BE2C (cell line): ENCODE measurements at regions not wholly inside any gene's neighbourhood (a gene's known extent, or its start where the extent isn't known, plus 50 kb on each side); places are given as distances from the start of the nearest gene placed in this dataset.

Source experiments
- DNase-seq: peaks from one replicate; pipeline ENCODE4 v3.0.0-alpha.2; 2020
- H3K27me3 ChIP-seq: fragments of 250-450 bp; sonication (Bioruptor Pico); 2 replicates; pipeline ENCODE4 v1.5.1; 2020; ENCODE audit warnings: mild to moderate bottlenecking
- H3K36me3 ChIP-seq: fragments of 250-450 bp; sonication (Bioruptor Pico); 2 replicates; pipeline ENCODE4 v1.5.1; 2020; ENCODE audit warnings: mild to moderate bottlenecking
- H3K4me1 ChIP-seq: fragments of 250-450 bp; sonication (Bioruptor Pico); 2 replicates; pipeline ENCODE4 v1.5.1; 2020
- H3K4me3 ChIP-seq: 2 replicates; pipeline ENCODE4 v1.5.1; 2011; ENCODE audit warnings: low read depth, low read length
- H3K9me3 ChIP-seq: fragments of 250-450 bp; sonication (Bioruptor Pico); 2 replicates; pipeline ENCODE4 v1.5.1; 2020
- TF ChIP-seq, protein P1 (sequence below): IDR thresholded peaks from 2 replicates; pipeline ENCODE4 v1.5.1; 2012; ENCODE audit warnings: mild to moderate bottlenecking, low read depth, low read length

DNA sequence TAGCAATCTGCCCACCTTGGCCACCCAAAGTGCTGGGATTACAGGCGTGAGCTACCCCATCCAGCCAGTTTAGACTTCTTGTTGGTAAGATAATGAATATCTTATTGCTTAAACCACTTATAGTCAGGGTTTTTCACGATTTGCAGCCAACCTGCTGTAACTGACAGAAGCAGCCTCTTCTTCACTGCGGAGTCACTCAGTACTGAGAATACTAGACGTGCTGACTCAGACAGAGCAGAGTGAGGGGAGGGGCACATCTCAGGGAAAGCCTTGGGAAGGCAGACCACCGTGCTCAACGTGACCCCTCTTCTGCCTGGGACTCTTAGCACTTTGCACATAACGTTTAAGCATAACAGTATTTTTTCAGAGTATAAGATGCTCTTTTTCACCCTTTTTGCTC is 74.3 kb upstream of the ARHGEF7 start:
- H3K9me3 ChIP-seq = no peaks in the 10 kb centered on the region
- H3K4me3 ChIP-seq = no peak overlapping the region
- no peak for DNase-seq
- H3K27me3 ChIP-seq = peaks cover 57% of the 10 kb centered on the region
- H3K4me1 ChIP-seq = no peaks in the 10 kb centered on the region
- TF ChIP-seq, protein P1, sequence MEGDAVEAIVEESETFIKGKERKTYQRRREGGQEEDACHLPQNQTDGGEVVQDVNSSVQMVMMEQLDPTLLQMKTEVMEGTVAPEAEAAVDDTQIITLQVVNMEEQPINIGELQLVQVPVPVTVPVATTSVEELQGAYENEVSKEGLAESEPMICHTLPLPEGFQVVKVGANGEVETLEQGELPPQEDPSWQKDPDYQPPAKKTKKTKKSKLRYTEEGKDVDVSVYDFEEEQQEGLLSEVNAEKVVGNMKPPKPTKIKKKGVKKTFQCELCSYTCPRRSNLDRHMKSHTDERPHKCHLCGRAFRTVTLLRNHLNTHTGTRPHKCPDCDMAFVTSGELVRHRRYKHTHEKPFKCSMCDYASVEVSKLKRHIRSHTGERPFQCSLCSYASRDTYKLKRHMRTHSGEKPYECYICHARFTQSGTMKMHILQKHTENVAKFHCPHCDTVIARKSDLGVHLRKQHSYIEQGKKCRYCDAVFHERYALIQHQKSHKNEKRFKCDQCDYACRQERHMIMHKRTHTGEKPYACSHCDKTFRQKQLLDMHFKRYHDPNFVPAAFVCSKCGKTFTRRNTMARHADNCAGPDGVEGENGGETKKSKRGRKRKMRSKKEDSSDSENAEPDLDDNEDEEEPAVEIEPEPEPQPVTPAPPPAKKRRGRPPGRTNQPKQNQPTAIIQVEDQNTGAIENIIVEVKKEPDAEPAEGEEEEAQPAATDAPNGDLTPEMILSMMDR = no peak
- H3K36me3 ChIP-seq = no peaks in the 10 kb centered on the region

DNA sequence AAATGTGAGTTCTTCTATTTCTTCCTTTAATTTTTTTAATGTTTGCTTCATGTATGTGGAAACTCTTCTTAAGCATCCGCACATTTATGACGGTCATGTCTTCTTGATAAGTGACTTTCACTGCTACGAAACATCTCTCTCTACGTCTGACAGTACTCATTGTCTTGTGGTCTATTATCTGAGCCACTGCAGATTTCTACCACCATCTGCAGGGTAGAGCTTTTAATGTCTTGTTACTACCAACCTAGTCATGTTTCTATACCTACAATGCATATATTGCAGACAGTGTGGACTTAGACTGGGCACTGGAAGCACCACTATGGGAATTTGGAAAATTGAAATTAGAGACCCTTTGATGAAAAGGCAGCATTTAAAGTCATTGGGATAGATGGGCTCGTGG is 75.4 kb upstream of the ARHGEF7 start:
- H3K4me1 ChIP-seq = no peaks in the 10 kb centered on the region
- no peaks in the 10 kb centered on the region for H3K36me3 ChIP-seq
- H3K9me3 ChIP-seq = no peaks in the 10 kb centered on the region
- peaks cover 68% of the 10 kb centered on the region for H3K27me3 ChIP-seq
- TF ChIP-seq, protein P1 = no peak
- no peak overlapping the region for H3K4me3 ChIP-seq
- no peak for DNase-seq

DNA sequence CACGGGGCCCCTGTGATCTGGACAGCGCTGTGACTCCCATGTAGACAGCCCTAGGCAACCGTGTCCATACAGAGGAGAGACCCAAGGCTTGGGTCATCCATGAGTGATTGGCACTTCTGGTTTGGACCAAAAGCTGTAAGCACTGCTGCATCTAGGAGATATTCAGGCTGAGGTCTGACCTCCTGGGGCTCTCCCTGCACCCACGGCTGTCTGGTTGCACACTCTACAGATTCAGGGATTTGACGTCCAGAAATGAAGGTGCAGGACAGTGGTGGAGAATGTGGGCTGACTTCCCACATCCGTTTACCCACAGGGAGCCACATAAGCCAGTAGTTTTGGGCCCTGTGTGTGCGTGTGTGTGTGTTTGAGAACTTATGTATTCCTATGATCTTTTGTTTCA is 76.2 kb upstream of the ARHGEF7 start:
- no peaks in the 10 kb centered on the region for H3K4me1 ChIP-seq
- no peaks in the 10 kb centered on the region for H3K9me3 ChIP-seq
- TF ChIP-seq, protein P1 = no peak
- no peaks in the 10 kb centered on the region for H3K36me3 ChIP-seq
- no peak overlapping the region for H3K4me3 ChIP-seq
- H3K27me3 ChIP-seq = peaks cover 76% of the 10 kb centered on the region
- DNase-seq = no peak

DNA sequence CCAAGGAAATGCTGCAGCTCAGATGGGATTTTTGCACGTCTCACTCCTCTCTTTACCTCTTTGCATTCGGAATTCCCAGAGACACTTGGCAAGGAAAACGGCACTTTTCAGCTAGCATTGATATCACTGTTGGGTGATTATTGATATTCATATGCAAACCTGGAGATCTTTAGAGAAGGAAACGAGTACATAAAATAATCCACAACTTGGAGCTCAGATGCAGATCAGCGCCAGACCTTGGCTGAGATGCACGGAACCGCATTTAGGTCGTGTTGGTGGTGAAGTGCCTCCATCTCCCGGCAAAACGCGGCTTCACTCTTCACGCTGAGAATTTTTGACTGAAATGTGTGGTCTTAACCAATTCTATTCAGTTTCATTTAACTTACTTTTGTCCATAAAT is 77.2 kb upstream of the ARHGEF7 start:
- Histone ChIP-seq H3K36me3 (no peaks in the 10 kb centered on the region), H3K4me1 (no peaks in the 10 kb centered on the region), H3K4me3 (no peak overlapping the region), H3K27me3 (peaks cover 84% of the 10 kb centered on the region), H3K9me3 (no peaks in the 10 kb centered on the region)
- TF ChIP-seq, protein P1 = no peak
- DNase-seq = no peak

DNA sequence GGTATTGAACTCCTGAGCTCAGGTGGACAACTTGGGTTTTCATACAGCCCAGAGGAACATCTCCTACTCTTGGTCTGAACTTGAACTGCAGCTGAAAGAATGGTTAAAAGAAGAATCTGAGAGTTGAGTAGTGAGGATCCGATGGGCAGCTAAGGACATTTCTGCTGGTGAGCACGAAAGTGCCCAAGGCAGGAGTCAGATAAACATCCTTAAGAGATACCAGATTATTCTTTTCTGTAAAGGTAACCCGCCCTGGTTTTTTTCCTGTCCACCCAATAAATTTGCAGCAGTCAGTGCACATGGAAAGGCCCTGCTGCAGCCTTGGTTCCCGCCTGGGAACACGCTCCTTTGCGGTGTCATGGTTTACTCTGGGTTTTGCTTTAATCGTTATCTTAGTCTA is 78.4 kb upstream of the ARHGEF7 start:
- H3K9me3 ChIP-seq = no peaks in the 10 kb centered on the region; the same call in 1 of the 2 replicates
- no peak overlapping the region for H3K4me3 ChIP-seq
- H3K27me3 ChIP-seq = peaks cover 85% of the 10 kb centered on the region
- TF ChIP-seq, protein P1 = no peak
- DNase-seq = no peak
- H3K4me1 ChIP-seq = no peaks in the 10 kb centered on the region
- H3K36me3 ChIP-seq = no peaks in the 10 kb centered on the region

DNA sequence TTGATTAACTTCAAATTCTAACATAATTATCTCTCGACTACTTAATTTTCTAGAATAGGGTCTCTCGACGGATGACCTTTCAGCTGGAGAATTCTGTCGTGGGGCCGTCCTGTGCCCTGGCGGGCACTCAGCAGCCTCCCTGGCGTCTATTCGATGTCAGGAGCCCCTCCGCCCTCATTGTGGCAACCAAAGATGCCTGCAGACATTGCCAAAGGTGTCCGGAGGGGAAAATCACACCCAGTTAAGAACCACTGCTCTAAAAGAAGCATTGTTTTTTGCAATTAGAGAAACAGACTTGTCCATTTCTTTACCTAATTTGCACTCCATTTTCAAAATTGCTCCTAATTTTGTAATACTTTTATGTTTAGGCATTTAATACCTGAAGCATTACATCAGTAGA is 79.2 kb upstream of the ARHGEF7 start:
- no peak for DNase-seq
- no peak overlapping the region for H3K4me3 ChIP-seq
- H3K4me1 ChIP-seq = no peaks in the 10 kb centered on the region
- TF ChIP-seq, protein P1 = no peak
- peaks cover 92% of the 10 kb centered on the region for H3K27me3 ChIP-seq
- no peaks in the 10 kb centered on the region; the same call in 1 of the 2 replicates for H3K9me3 ChIP-seq
- H3K36me3 ChIP-seq = no peaks in the 10 kb centered on the region
